HG03432 (cell line): ENCODE measurements at regions not wholly inside any gene's neighbourhood (a gene's known extent, or its start where the extent isn't known, plus 50 kb on each side); places are given as distances from the start of the nearest gene placed in this dataset.
"Not testable (repeated sequence)": the region's sequence is repeated elsewhere in the genome, so short reads cannot be mapped to it uniquely, and the experiment has no call there.

Source experiments
- ATAC-seq: cut with Tn5 transposase; IDR thresholded peaks from one replicate; pipeline ENCODE4 v1.9.1; 2021; ENCODE audit warnings: mild to moderate bottlenecking, moderate library complexity; ENCODE audit not compliant: unreplicated experiment

DNA sequence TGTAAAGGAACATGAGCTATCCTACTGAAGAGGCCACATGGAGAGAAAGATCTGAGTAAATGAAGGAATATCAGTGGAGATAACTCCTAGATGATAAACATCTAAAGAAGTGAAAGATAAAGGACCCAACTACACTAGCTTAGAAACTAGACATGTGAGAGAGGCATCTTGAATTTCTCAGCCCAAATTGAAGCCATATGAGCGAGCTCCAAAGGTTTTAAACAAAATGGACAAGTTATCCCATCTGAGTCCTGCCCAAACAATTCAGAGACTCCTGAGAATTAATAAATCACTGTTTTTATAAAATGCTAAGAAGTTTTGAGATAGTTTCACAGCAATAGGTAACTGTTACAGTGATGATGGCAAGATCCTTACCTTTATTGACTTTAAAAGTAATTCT lies 438.9 kb downstream of the NAV3 start:
- no peak for ATAC-seq

DNA sequence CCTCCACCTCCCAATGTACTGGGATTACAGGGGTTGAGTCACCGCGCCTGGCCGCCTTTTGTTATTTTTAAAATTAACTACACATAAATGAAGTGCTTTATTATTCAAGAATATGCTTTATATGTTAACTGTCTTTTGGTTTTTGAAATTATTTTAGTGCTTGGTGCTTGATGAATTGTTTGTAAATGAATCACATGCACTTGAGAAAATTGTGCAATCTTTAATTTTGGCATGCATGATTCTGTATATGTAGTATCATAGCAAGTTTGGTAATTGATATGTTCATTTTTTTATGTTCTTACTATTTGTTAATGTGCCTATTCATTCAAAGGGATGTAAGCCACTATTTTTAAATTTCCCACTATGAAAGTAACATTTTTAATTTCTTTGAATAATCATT lies 440.9 kb downstream of the NAV3 start:
- ATAC-seq = no peak

- no peak for ATAC-seq
These were observed 445.2 kb downstream of the NAV3 start for GRCh38 chr12:78275886-78276285.

DNA sequence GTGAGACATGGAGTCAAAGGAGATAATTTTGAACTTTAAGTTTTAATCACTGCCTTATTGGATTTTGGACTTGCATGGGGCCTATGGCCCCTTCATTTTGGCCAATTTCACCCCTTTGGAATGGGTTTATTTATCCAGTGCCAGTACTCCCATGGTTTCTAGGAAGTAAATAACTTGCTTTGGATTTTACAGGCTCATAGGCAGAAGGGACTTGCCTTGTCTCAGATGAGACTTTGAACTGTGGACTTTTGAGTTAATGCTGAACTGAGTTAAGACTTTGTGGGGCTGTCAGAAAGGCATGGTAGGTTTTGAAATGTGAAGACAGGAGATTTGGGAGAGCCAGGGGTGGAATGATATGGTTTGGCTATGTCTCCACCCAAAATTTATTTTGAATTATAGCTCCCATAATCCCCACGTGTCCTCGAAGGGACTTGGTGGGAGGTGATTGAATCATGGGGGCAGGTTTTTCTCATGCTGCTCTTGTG lies 448.1 kb downstream of the NAV3 start:
- ATAC-seq = no peak

DNA sequence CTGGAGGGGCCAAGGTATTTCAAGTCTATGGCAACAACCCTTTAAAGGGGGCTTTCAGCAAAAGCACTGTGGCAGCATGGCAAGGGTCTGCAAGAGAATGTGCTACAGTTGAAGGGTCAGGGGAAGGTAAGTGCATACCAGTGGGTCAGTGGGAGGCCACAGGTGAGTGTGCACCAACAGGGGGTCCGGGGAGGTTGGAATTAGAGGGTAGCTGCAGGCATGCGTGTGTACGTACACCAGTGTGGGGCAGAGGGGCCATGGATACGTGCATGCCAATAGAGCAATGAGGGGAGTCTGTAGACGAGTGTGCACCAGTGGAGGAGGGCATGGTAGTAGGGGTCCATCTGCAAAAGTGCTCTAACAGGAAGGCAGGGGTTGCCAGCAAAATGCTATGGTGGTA lies 448.9 kb downstream of the NAV3 start:
- ATAC-seq = no peak

DNA sequence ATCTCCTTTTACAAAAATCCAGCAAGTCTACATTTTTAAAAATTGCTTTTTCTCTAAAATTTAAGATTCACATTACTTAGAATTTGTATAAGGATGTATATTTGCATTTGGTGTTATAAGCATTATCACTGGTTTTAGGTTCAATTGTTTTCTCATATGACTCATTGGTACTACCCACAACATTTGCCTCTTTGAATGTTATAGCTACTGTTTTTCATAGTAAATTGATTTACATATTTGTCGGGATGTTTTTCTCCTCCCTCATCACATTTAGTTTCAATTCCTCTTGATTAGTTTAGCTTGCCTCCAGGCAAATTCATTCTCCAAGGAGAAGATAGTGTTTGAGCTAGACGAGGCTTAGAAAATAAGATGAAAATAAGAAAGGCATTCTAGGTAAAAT lies 450.4 kb downstream of the NAV3 start:
- not testable (repeated sequence) for ATAC-seq

GRCh38 chr12:78284417-78284816 lies 453.7 kb downstream of the NAV3 start:
- no peak for ATAC-seq

GRCh38 chr12:78290606-78291345 lies 460.1 kb downstream of the NAV3 start:
- no peak for ATAC-seq

DNA sequence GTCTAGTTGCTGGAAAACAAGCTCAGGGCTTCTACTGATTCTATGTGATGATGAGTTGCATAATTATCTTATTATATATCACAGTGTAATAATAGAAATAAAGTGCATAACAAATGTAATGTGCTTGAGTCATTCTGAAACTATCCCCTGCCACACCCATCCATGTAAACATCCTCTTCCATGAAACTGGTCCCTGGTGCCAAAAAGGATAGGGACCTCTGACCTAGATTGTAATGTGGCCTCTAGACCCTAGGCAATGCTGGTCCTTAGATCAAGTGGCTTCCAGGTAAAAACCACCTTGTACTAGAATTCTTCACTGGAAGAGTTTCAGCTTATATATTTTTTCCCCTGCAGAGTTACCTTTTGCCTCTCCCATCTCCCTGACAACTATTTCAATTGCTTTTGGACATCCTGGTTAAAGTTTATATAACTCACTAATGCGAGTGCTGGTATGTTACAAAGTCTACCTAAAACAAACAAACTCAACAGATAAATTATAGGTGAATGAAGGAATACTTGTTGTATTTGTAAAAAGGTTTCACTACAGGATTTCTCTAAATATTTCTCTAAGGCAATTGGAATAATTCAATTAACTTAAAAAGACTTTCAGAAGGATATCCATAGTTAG lies 462.5 kb downstream of the NAV3 start:
- no peak for ATAC-seq

GRCh38 chr12:78301282-78301681 lies 470.6 kb downstream of the NAV3 start:
- not testable (repeated sequence) for ATAC-seq

DNA sequence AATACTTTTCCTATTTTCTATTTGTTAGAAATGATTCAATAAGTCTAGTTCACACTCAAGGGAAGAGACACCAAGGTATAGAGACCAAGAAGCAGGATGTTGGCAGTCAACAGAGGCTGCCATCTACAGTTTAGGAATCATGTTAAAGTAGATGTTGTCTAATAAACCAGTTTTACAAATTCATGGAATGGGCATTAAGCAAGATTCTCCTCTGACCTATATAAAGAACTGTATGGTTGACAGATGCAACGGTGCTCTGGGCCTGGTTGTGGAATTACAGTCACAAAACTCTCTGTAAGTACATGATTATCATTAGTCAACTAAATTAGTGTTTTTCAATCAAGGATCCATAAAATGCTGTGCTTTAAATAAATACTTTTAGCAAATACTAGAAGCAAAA lies 475.1 kb downstream of the NAV3 start:
- no peak for ATAC-seq

- no peak for ATAC-seq
These were observed 475.5 kb downstream of the NAV3 start for GRCh38 chr12:78306236-78306635.

DNA sequence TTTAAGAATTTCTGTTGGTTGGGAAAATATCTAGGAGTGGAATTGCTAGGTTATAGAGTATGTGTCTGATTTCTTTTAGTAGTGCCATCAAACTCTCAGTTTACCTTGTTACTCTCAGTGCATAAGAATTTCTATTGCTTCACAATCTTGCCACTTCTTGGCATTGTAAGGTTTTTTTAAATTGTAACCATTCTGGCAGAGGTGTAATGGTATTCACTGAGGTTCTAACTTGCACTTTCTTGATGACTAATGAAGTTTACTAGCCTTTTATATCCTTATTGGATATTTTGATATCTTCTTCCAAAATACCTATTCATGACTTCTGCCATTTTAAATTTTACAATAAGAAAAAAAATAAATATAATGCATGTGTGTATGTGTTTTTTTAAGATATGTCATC lies 478.0 kb downstream of the NAV3 start:
- ATAC-seq = no peak

GRCh38 chr12:78315028-78315427 lies 484.3 kb downstream of the NAV3 start:
- no peak for ATAC-seq

DNA sequence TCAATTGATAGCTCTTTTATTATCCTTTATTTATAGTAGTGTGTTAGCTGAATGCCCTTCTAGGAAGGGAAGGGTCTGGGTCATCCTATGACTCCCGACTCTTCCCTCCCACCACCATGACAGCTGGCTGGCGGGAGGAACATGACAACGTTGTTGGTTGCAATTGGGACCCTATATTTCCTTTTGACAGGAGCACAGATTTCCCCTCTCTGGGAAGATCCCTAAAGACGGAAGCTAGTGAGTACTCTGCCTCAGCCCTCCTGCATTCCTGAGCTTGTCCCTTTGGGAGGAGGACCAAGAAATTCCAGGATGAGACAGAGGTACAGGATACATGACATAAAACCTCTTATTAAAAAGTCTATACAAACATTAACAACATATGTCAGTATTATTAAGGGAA lies 485.4 kb downstream of the NAV3 start:
- ATAC-seq = no peak

DNA sequence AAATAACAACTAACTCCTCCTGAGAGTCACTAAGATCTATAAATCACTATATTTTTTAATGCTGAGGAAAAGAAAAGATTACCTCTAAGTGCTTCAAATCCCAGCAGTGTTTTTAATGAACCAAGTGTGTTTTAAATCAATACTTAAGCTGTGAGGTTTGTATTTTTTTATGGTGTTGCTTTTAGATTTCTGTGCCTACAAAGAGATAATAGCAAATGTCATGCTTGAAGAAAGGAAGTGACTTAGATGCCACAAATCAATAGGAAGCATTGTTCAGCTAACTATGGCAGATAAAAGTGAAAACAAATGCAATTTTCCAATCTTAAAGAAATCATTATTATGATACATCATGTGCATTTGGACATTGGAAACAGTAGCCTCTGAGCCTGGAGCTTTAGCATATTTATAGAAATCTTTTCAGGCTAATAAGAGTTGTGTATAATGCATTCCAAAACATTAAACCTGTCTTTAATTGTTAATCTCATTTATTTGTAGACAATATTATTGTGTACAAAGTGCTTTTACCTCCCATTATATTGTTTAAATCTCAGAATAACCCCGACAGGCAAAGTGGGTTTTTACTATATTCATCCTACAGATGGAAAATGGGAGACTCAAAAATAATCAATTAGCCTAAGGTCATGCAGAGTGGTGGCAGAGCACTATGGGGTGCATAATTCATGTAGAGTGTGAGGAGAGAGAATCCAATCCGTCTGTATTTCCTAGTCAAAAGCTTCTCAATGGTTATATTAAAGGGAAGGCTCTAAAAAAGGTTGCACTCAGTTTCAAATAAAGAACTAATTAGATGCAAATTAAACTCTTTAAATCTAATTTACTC lies 486.2 kb downstream of the NAV3 start:
- ATAC-seq = no peak

GRCh38 chr12:78321696-78322095 lies 491.0 kb downstream of the NAV3 start:
- ATAC-seq = no peak

GRCh38 chr12:78323226-78323625 lies 492.5 kb downstream of the NAV3 start:
- no peak for ATAC-seq

DNA sequence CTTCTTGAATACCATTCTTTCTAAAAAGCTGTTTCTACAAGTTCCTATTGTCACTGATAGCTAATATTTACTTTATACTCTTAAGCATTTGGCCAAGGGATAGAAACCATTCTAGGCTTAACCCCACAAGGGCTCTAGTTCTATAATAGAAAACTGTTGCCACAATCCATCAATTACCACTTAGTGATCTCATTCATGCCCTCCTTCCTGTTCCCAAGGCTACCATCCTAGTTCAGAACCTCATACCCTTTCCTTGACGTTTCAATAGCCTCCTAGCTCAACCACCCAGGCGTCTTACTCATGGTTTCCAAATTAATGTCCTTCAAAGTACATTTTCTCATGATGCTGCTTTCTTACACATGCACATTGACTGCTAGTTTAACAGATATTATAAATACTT lies 493.5 kb downstream of the NAV3 start:
- no peak for ATAC-seq

- ATAC-seq = no peak
These were observed 497.8 kb downstream of the NAV3 start for GRCh38 chr12:78328524-78328923.

GRCh38 chr12:78330131-78330530 lies 499.4 kb downstream of the NAV3 start:
- ATAC-seq = no peak

DNA sequence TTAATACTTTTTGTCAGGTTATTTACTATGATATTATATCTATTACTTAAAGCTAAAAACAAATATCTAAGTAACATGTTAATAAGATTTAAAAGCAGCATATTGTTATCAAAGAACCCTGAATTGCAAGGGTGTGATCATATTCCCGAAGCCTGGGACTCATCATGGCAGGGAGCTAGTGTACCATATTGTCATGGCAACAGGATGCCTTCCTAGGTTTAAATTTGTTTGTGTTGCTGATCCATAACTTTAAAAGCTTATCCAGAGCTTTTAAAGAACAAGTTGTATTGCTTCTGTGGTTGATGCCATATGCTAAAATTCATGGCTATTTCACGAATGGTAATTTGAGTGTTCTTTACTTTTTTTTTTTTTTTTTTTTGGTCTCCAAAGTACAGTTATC lies 500.5 kb downstream of the NAV3 start:
- ATAC-seq = no peak
